IMR-90 (cell line): ENCODE measurements at regions not wholly inside any gene's neighbourhood (a gene's known extent, or its start where the extent isn't known, plus 50 kb on each side); places are given as distances from the start of the nearest gene placed in this dataset.

Source experiments
- ATAC-seq: fragments of 200-7000 bp; cut with Tn5 transposase; 2 replicates; pipeline ENCODE4 v1.9.1; 2020; ENCODE audit warnings: low read depth, mild to moderate bottlenecking, moderate library complexity
- BruUV-seq: library from RNA; stranded (reverse); fragments of 400-500 nt; replicated peaks from 2 replicates; lab custom pipeline; 2021; lab: Mats Ljungman, UMichigan
- CTCF ChIA-PET: fragments of 300-600 bp; formaldehyde crosslinking; extraction: SDS; loops from one replicate; lab custom pipeline; 2021; ENCODE audit warnings: antibody characterized with exemption; lab: Yijun Ruan, JAX
- POLR2A ChIA-PET: fragments of 300-600 bp; sonication (Branson Sonifier 250); formaldehyde crosslinking; loops from one replicate; lab custom pipeline; 2022; ENCODE audit warnings: antibody characterized with exemption; ENCODE audit not compliant: unreplicated experiment; lab: Charles Lee
- DNase-seq: peaks from one replicate; pipeline ENCODE4 v3.0.0; 2013
- H2AFZ ChIP-seq: replicated peaks from 2 replicates; pipeline ENCODE3; 2013; ENCODE audit warnings: low read length, mild to moderate bottlenecking; ENCODE audit not compliant: poor library complexity
- H2AK5ac ChIP-seq: 2 replicates; pipeline ENCODE4 v1.6.1; 2013; ENCODE audit warnings: low read depth, low read length, inconsistent platforms
- H2AK9ac ChIP-seq: replicated peaks from 2 replicates; pipeline ENCODE3; 2013; ENCODE audit warnings: mild to moderate bottlenecking, low read depth, low read length, moderate library complexity; ENCODE audit not compliant: poor library complexity
- H2BK120ac ChIP-seq: 2 replicates; pipeline ENCODE4 v1.6.1; 2013; ENCODE audit warnings: low read depth, low read length, inconsistent platforms
- H2BK15ac ChIP-seq: 3 replicates; pipeline ENCODE4 v1.6.1; 2013; ENCODE audit warnings: low read depth, low read length, inconsistent platforms
- H2BK20ac ChIP-seq: 2 replicates; pipeline ENCODE4 v1.6.1; 2013; ENCODE audit warnings: low read depth, mild to moderate bottlenecking, inconsistent platforms, low read length, moderate library complexity
- H2BK5ac ChIP-seq: 2 replicates; pipeline ENCODE4 v1.6.1; 2013; ENCODE audit warnings: mild to moderate bottlenecking, low read depth, low read length, inconsistent platforms; ENCODE audit not compliant: poor library complexity, severe bottlenecking
- H3K14ac ChIP-seq: replicated peaks from 2 replicates; pipeline ENCODE4 v1.6.1; 2013; ENCODE audit warnings: low read depth, low read length, inconsistent platforms
- H3K18ac ChIP-seq: 2 replicates; pipeline ENCODE4 v1.6.1; 2013; ENCODE audit warnings: low read depth, low read length, control low read depth
- H3K23ac ChIP-seq: 2 replicates; pipeline ENCODE4 v1.6.1; 2013; ENCODE audit warnings: low read depth, low read length, inconsistent platforms
- H3K27ac ChIP-seq: 2 replicates; pipeline ENCODE4 v1.5.1; 2013; ENCODE audit warnings: mild to moderate bottlenecking, control low read depth, low read length; ENCODE audit not compliant: insufficient read depth
- H3K27me3 ChIP-seq: 2 replicates; pipeline ENCODE4 v1.6.1; 2013; ENCODE audit warnings: low read length; ENCODE audit not compliant: control insufficient read depth, insufficient read depth
- H3K36me3 ChIP-seq: 2 replicates; pipeline ENCODE4 v1.6.1; 2013; ENCODE audit warnings: low read length, mixed read lengths; ENCODE audit not compliant: control insufficient read depth, insufficient read depth
- H3K4ac ChIP-seq: 2 replicates; pipeline ENCODE4 v1.6.1; 2013; ENCODE audit warnings: low read depth, low read length, inconsistent platforms
- H3K4me1 ChIP-seq: 2 replicates; pipeline ENCODE4 v1.6.1; 2013; ENCODE audit warnings: low read length, mixed read lengths; ENCODE audit not compliant: control insufficient read depth, insufficient read depth
- H3K4me2 ChIP-seq: 2 replicates; pipeline ENCODE4 v1.6.1; 2013; ENCODE audit warnings: low read depth, mild to moderate bottlenecking, control low read depth, low read length, moderate library complexity
- H3K4me3 ChIP-seq: 2 replicates; pipeline ENCODE4 v1.5.1; 2013; ENCODE audit warnings: low read depth, mild to moderate bottlenecking, control low read depth, low read length, moderate library complexity; ENCODE audit not compliant: insufficient read depth
- H3K56ac ChIP-seq: 2 replicates; pipeline ENCODE4 v1.6.1; 2013; ENCODE audit warnings: low read length, inconsistent platforms; ENCODE audit not compliant: insufficient read depth; ENCODE audit errors: extremely low read depth
- H3K79me1 ChIP-seq, 2 experiments: 2 replicates each; pipeline ENCODE4 v1.6.1; 2013; ENCODE audit warnings: low read length in 2 of 2, inconsistent platforms in 1 of 2, low read depth in 1 of 2
- H3K9ac ChIP-seq: 2 replicates; pipeline ENCODE4 v1.6.1; 2013; ENCODE audit warnings: low read depth, low read length, control low read depth
- H3K9me1 ChIP-seq: 2 replicates; pipeline ENCODE4 v1.6.1; 2013; ENCODE audit warnings: low read length, inconsistent platforms; ENCODE audit not compliant: insufficient read depth
- H3K9me3 ChIP-seq: 2 replicates; pipeline ENCODE4 v1.6.1; 2013; ENCODE audit warnings: low read length; ENCODE audit not compliant: control insufficient read depth, insufficient read depth
- H4K20me1 ChIP-seq: 2 replicates; pipeline ENCODE4 v1.6.1; 2013; ENCODE audit warnings: low read length, inconsistent platforms; ENCODE audit not compliant: insufficient read depth
- H4K5ac ChIP-seq: 2 replicates; pipeline ENCODE4 v1.6.1; 2013; ENCODE audit warnings: mild to moderate bottlenecking, low read depth, low read length, control low read depth
- H4K8ac ChIP-seq, 2 experiments: 2 replicates each; pipeline ENCODE4 v1.6.1; 2013; ENCODE audit warnings: low read depth in 2 of 2, low read length in 2 of 2, control low read depth in 1 of 2, inconsistent platforms in 1 of 2
- H4K91ac ChIP-seq: 2 replicates; pipeline ENCODE4 v1.6.1; 2013; ENCODE audit warnings: low read depth, low read length, inconsistent platforms; ENCODE audit not compliant: insufficient read depth
- BHLHE40 ChIP-seq: fragments of 150-350 bp; IDR thresholded peaks from 2 replicates; pipeline ENCODE4 v1.6.1; 2016; ENCODE audit warnings: mild to moderate bottlenecking, low read depth, low read length
- CEBPB ChIP-seq: IDR thresholded peaks from 2 replicates; pipeline ENCODE4 v1.6.1; 2012; ENCODE audit warnings: low read depth, low read length, improper control_type of control experiment
- CHD1 ChIP-seq: IDR thresholded peaks from 2 replicates; pipeline ENCODE4 v1.6.1; 2012; ENCODE audit warnings: low read depth, low read length, improper control_type of control experiment
- FOS ChIP-seq: fragments of 150-350 bp; IDR thresholded peaks from 2 replicates; pipeline ENCODE4 v1.6.1; 2016; ENCODE audit warnings: low read depth, low read length
- MAFK ChIP-seq: IDR thresholded peaks from 2 replicates; pipeline ENCODE4 v1.6.1; 2012; ENCODE audit warnings: low read depth, low read length, improper control_type of control experiment
- MAZ ChIP-seq: IDR thresholded peaks from 2 replicates; pipeline ENCODE4 v1.6.1; 2012; ENCODE audit warnings: low read depth, mild to moderate bottlenecking, low read length, improper control_type of control experiment, moderate library complexity, borderline replicate concordance
- MXI1 ChIP-seq: IDR thresholded peaks from 2 replicates; pipeline ENCODE4 v1.6.1; 2012; ENCODE audit warnings: low read depth, mild to moderate bottlenecking, low read length, moderate library complexity, borderline replicate concordance
- NFE2L2 ChIP-seq: fragments of 150-350 bp; IDR thresholded peaks from 2 replicates; pipeline ENCODE4 v1.6.1; 2016; ENCODE audit warnings: low read depth, mild to moderate bottlenecking, low read length
- POLR2A ChIP-seq: IDR thresholded peaks from 2 replicates; pipeline ENCODE4 v1.6.1; 2012; ENCODE audit warnings: mild to moderate bottlenecking, low read depth, low read length
- RAD21 ChIP-seq: IDR thresholded peaks from 2 replicates; pipeline ENCODE4 v1.6.1; 2012; ENCODE audit warnings: low read length, improper control_type of control experiment
- RCOR1 ChIP-seq: IDR thresholded peaks from 2 replicates; pipeline ENCODE4 v1.6.1; 2012; ENCODE audit warnings: mild to moderate bottlenecking, low read length, improper control_type of control experiment; ENCODE audit not compliant: insufficient replicate concordance
- RFX5 ChIP-seq: IDR thresholded peaks from 2 replicates; pipeline ENCODE4 v1.8.0; 2012; ENCODE audit warnings: low read depth, mild to moderate bottlenecking, low read length, moderate library complexity
- SMC3 ChIP-seq: fragments of 150-350 bp; IDR thresholded peaks from 2 replicates; pipeline ENCODE4 v1.6.1; 2016; ENCODE audit warnings: low read depth, mild to moderate bottlenecking, antibody characterized with exemption, low read length, moderate library complexity
- WGBS, 2 experiments: methylation state at CpG; one replicate each; pipeline versions ENCODE4 v1.1.5 to v1.1.7; 2013; ENCODE audit warnings: missing lambda C conversion rate in 2 of 2; ENCODE audit not compliant: insufficient read length in 1 of 2; ENCODE audit errors: extremely low coverage in 2 of 2; 5-methylcytosine and 5-hydroxymethylcytosine counted together
- dilution Hi-C: fragments of 300-500 bp; cut with HindIII; formaldehyde crosslinking; loops from one replicate; pipeline ENCODE4 v1.14.3; 2018; ENCODE audit warnings: low sequenced_read_pairs; ENCODE audit not compliant: unreplicated experiment
- in situ Hi-C: fragments of 300-500 bp; cut with MboI; formaldehyde crosslinking; loops from 3 replicates; pipeline ENCODE4 v1.14.3; 2019; ENCODE audit warnings: low sequenced_read_pairs, inconsistent platforms, mixed read lengths
- intact Hi-C: fragments of 100-400 bp; cut with micrococcal nuclease; formaldehyde crosslinking; loops from 2 replicates; pipeline ENCODE4 v1.10.0; 2022
- TF ChIP-seq, protein P1 (sequence below): conservative IDR thresholded peaks from 2 replicates; pipeline ENCODE4 v1.5.1; 2012; ENCODE audit warnings: mild to moderate bottlenecking, low read depth, low read length, improper control_type of control experiment
- TF ChIP-seq, protein P2 (sequence below): fragments of 150-350 bp; IDR thresholded peaks from 2 replicates; pipeline ENCODE4 v1.6.1; 2016; ENCODE audit warnings: low read depth, mild to moderate bottlenecking, low read length, moderate library complexity, borderline replicate concordance
- TF ChIP-seq, protein P3 (sequence below): fragments of 150-350 bp; IDR thresholded peaks from 2 replicates; pipeline ENCODE4 v1.6.1; 2017; ENCODE audit warnings: mild to moderate bottlenecking, antibody characterized with exemption, low read length, low read depth

DNA sequence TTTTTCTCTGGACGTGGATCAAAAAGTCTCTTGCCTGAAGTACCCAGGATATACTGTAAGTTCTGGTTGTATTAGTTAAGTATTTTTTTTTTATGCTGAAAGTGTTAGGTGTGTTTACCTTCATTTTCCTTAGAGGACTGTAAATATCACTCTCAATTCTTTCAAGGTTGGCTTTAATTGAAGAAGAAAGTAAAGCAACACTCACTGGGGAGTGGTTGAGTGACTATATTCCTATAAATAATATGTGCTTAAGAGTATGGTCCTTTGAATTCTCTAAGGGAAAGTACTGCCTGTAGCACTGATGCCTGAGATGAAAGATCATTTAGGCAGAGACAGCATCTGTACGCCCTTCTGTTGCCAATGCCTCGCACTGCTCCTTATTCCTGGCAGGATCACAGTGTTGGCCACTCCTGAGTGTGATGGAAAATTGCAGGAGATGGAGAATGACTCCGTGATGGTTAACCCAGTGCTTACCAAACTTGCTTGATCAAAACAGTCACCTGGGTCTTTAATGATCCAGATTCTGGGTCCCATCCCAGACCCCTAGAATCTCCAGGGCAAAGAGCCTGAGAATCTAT is 182.0 kb upstream of the MPDZ start:
- Histone ChIP-seq H2AK5ac (no peak overlapping the region), H3K56ac (no peak overlapping the region), H3K79me1 (no peaks in the 10 kb centered on the region), H4K5ac (no peak overlapping the region), H2BK120ac (no peak overlapping the region), H3K14ac (no peak overlapping the region), H3K18ac (no peak overlapping the region), H2BK5ac (no peak overlapping the region), H3K4me2 (no peak overlapping the region), H3K9ac (no peak overlapping the region), H3K4me1 (no peaks in the 10 kb centered on the region), H3K9me1 (no peaks in the 10 kb centered on the region), H4K20me1 (no peaks in the 10 kb centered on the region), H2BK15ac (no peak overlapping the region), H2BK20ac (no peak overlapping the region), H3K27ac (no peak overlapping the region), H3K4ac (no peak overlapping the region), H2AK9ac (no peak overlapping the region), H3K4me3 (no peak overlapping the region), H4K8ac (no peak overlapping the region), H3K36me3 (no peaks in the 10 kb centered on the region), H3K23ac (no peak overlapping the region), H4K91ac (no peak overlapping the region), H3K27me3 (peaks cover 2% of the 10 kb centered on the region; the same call in 1 of the 2 replicates), H3K9me3 (no peaks in the 10 kb centered on the region), H2AFZ (no peak overlapping the region)
- no CpG with 5 or more reads among the region's 4 CpGs for WGBS, 2 experiments
- dilution Hi-C loops: no loop called here
- DNase-seq (no peak), ATAC-seq (no peak)
- intact Hi-C loops: no loop called here
- TF ChIP-seq MXI1 (no peak), MAZ (no peak), CEBPB (no peak), RFX5 (no peak), MAFK (no peak), CHD1 (no peak), SMC3 (no peak), POLR2A (no peak), RCOR1 (no peak), NFE2L2 (no peak), RAD21 (no peak), BHLHE40 (no peak), FOS (no peak)
- TF ChIP-seq, protein P1, sequence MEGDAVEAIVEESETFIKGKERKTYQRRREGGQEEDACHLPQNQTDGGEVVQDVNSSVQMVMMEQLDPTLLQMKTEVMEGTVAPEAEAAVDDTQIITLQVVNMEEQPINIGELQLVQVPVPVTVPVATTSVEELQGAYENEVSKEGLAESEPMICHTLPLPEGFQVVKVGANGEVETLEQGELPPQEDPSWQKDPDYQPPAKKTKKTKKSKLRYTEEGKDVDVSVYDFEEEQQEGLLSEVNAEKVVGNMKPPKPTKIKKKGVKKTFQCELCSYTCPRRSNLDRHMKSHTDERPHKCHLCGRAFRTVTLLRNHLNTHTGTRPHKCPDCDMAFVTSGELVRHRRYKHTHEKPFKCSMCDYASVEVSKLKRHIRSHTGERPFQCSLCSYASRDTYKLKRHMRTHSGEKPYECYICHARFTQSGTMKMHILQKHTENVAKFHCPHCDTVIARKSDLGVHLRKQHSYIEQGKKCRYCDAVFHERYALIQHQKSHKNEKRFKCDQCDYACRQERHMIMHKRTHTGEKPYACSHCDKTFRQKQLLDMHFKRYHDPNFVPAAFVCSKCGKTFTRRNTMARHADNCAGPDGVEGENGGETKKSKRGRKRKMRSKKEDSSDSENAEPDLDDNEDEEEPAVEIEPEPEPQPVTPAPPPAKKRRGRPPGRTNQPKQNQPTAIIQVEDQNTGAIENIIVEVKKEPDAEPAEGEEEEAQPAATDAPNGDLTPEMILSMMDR: no peak
- TF ChIP-seq, protein P2, sequence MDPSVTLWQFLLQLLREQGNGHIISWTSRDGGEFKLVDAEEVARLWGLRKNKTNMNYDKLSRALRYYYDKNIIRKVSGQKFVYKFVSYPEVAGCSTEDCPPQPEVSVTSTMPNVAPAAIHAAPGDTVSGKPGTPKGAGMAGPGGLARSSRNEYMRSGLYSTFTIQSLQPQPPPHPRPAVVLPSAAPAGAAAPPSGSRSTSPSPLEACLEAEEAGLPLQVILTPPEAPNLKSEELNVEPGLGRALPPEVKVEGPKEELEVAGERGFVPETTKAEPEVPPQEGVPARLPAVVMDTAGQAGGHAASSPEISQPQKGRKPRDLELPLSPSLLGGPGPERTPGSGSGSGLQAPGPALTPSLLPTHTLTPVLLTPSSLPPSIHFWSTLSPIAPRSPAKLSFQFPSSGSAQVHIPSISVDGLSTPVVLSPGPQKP: no peak
- TF ChIP-seq, protein P3, sequence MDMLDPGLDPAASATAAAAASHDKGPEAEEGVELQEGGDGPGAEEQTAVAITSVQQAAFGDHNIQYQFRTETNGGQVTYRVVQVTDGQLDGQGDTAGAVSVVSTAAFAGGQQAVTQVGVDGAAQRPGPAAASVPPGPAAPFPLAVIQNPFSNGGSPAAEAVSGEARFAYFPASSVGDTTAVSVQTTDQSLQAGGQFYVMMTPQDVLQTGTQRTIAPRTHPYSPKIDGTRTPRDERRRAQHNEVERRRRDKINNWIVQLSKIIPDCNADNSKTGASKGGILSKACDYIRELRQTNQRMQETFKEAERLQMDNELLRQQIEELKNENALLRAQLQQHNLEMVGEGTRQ: no peak
- BruUV-seq: no TSS peak
- ChIA-PET CTCF (no interaction called here), POLR2A (no interaction called here)
- in situ Hi-C loops: no loop called here
